ENCODE measurements at regions not wholly inside any gene's neighbourhood (a gene's known extent, or its start where the extent isn't known, plus 50 kb on each side); places are given as distances from the start of the nearest gene placed in this dataset.

DNA sequence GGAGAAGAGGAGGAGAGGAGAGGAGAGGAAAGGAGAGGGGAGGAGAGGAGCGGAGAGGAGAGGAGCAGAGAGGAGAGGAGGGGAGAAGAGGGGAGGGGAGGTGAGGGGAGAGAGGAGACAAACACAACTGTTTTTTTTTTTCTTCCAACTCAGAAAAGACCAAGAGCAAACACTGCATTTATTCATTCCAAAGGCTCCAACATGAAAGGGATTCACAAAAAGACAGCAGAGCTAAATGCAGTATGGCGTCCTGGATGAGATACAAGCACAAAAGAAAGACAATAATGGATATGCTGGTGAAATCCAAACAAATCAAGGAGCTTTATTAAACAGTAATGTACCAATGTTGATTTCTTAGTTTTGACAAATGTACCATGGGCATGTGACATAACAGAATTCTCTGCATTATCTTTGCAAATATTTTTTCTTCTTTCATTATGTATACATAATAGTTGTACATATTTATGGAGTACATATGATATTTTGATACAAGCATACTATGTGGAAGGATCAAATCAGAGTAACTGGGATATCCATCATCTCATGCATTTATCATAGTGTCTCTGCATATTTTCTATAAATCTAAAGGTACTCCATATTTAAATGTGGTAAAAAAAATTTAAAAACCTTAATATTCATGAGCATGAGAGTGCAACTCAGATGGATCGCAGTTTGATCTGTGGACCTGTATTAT lies 204.6 kb downstream of the CBLN4 start:
- no peaks in the 10 kb centered on the region; the same call in 1 of the 2 replicates for H3K27me3 Mint-ChIP-seq (ENCODE audit: low read depth)
- H3K4me1 Mint-ChIP-seq = no peaks in the 10 kb centered on the region
- H3K4me3 Mint-ChIP-seq = no peak overlapping the region
- DNase-seq = no peak
- Histone ChIP-seq H3K56ac (ENCODE audit: insufficient read length, low read depth, low read length) (no peak overlapping the region), H4K91ac (ENCODE audit: insufficient read length, low read depth, low read length) (no peak overlapping the region), H3K9me3 (ENCODE audit: control insufficient read depth, low read depth, low read length) (no peaks in the 10 kb centered on the region), H4K20me1 (ENCODE audit: control insufficient read depth, insufficient read depth, insufficient read length) (no peaks in the 10 kb centered on the region), H3K27me3 (ENCODE audit: insufficient read depth, low read length) (no peaks in the 10 kb centered on the region), H3K4ac (ENCODE audit: low read depth, low read length) (no peak overlapping the region), H2AFZ (ENCODE audit: low read length) (no peak overlapping the region), H3K27ac (ENCODE audit: insufficient read length, low read depth, low read length) (no peak overlapping the region), H3K4me1 (ENCODE audit: insufficient read depth, low read length) (no peaks in the 10 kb centered on the region), H3K14ac (ENCODE audit: insufficient read depth, low read length) (no peak overlapping the region), H2BK12ac (ENCODE audit: insufficient read length, low read depth, low read length) (no peak overlapping the region), H3K18ac (ENCODE audit: insufficient read length, low read depth, low read length) (no peak overlapping the region), H3T11ph (ENCODE audit: low read length) (no peak overlapping the region), H2BK120ac (ENCODE audit: low read depth, low read length, poor library complexity, severe bottlenecking) (no peak overlapping the region), H3K23me2 (ENCODE audit: insufficient read length, low read depth, low read length, poor library complexity, severe bottlenecking) (no peaks in the 10 kb centered on the region), H2BK20ac (ENCODE audit: low read depth, low read length, poor library complexity, severe bottlenecking) (no peak overlapping the region), H2AK5ac (ENCODE audit: insufficient read length, low read length) (no peak overlapping the region), H3K4me2 (ENCODE audit: insufficient read depth, insufficient read length, low read length) (no peak overlapping the region), H4K5ac (ENCODE audit: insufficient read length, low read depth, low read length) (no peak overlapping the region), H4K8ac (replicated peaks; ENCODE audit: insufficient read length, low read depth, low read length) (no peak overlapping the region), H3K79me2 (ENCODE audit: insufficient read depth, low read length) (no peaks in the 10 kb centered on the region), H3K9ac (ENCODE audit: extremely low read depth, insufficient read length, low read length) (no peak overlapping the region), H2BK5ac (ENCODE audit: insufficient read length, low read length) (no peak overlapping the region), H3K79me1 (ENCODE audit: insufficient read depth, low read depth, low read length, poor library complexity, severe bottlenecking) (no peaks in the 10 kb centered on the region), H3K23ac (ENCODE audit: insufficient read length, low read depth, low read length) (no peak overlapping the region), H2BK15ac (ENCODE audit: low read depth, low read length) (no peak overlapping the region)
- H3K36me3 Mint-ChIP-seq (ENCODE audit: insufficient read depth in 1 of 3, low read depth in 3 of 3) = peaks cover 5 to 32% (median 9%) of the 10 kb centered on the region in 3 experiments; a peak in 6 of 7 replicates
- H3K9me3 Mint-ChIP-seq = peaks cover 69 to 91% of the 10 kb centered on the region in 2 experiments
- WGBS (ENCODE audit: extremely low coverage, insufficient read length, low lambda C conversion rate) = no CpG with 5 or more reads among the region's 3 CpGs
- TF ChIP-seq, protein P1, sequence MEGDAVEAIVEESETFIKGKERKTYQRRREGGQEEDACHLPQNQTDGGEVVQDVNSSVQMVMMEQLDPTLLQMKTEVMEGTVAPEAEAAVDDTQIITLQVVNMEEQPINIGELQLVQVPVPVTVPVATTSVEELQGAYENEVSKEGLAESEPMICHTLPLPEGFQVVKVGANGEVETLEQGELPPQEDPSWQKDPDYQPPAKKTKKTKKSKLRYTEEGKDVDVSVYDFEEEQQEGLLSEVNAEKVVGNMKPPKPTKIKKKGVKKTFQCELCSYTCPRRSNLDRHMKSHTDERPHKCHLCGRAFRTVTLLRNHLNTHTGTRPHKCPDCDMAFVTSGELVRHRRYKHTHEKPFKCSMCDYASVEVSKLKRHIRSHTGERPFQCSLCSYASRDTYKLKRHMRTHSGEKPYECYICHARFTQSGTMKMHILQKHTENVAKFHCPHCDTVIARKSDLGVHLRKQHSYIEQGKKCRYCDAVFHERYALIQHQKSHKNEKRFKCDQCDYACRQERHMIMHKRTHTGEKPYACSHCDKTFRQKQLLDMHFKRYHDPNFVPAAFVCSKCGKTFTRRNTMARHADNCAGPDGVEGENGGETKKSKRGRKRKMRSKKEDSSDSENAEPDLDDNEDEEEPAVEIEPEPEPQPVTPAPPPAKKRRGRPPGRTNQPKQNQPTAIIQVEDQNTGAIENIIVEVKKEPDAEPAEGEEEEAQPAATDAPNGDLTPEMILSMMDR (conservative IDR thresholded peaks at IDR 0.05) = no peak
- H3K27ac Mint-ChIP-seq = no peak overlapping the region

All from H9 (cell line).